Breast epithelium (tissue), 4 donors: ENCODE measurements at regions not wholly inside any gene's neighbourhood (a gene's known extent, or its start where the extent isn't known, plus 50 kb on each side); places are given as distances from the start of the nearest gene placed in this dataset.

Experiments
- DNase-seq, 2 donors: peaks; one replicate each; pipeline ENCODE4 v3.0.0-alpha.2; 2019; ENCODE audit warnings: low spot score in 2 of 2
- H3K27ac ChIP-seq, 2 donors: fragments of 200-600 bp; sonication (generic) in 1 of 2; one replicate each; pipeline ENCODE4 v1.5.1; 2016 to 2019; ENCODE audit warnings: mild to moderate bottlenecking in 1 of 2
- H3K27me3 ChIP-seq, 2 donors: fragments of 200-600 bp; sonication (generic) in 1 of 2; one replicate each; pipeline versions ENCODE4 v1.5.1 to v1.6.0; 2017 to 2019; ENCODE audit warnings: control low read depth in 1 of 2, mild to moderate bottlenecking in 1 of 2
- H3K36me3 ChIP-seq: fragments of 200-600 bp; one replicate; pipeline ENCODE4 v1.5.1; 2019
- H3K4me1 ChIP-seq, 2 donors: fragments of 200-600 bp; sonication (generic); one replicate each; pipeline ENCODE4 v1.5.1; 2016 to 2019; ENCODE audit warnings: control low read depth in 1 of 2
- H3K4me3 ChIP-seq, 3 donors: fragments of 200-600 bp; sonication (generic); 1 replicate in 2 of 3; 2 replicates in 1 of 3; pipeline ENCODE4 v1.5.1; 2016 to 2019; ENCODE audit warnings: mild to moderate bottlenecking in 3 of 3, moderate library complexity in 2 of 3
- H3K9me3 ChIP-seq, 2 donors: fragments of 200-600 bp; sonication (generic) in 1 of 2; one replicate each; pipeline ENCODE4 v1.5.1; 2016 to 2019; ENCODE audit warnings: control low read depth in 1 of 2
- CTCF ChIP-seq, 3 donors: fragments of 450-650 bp; IDR thresholded peaks; one replicate each; pipeline ENCODE4 v1.5.1; 2016 to 2017; ENCODE audit warnings: antibody characterized with exemption in 3 of 3, mild to moderate bottlenecking in 3 of 3, moderate library complexity in 3 of 3
- POLR2A ChIP-seq: fragments of 450-650 bp; IDR thresholded peaks from one replicate; pipeline ENCODE4 v1.6.1; 2016; ENCODE audit warnings: antibody characterized with exemption, mild to moderate bottlenecking, moderate library complexity
- POLR2AphosphoS5 ChIP-seq, 3 donors: sonication (generic); formaldehyde crosslinking; IDR thresholded peaks; one replicate each; pipeline ENCODE4 v1.6.1; 2017; ENCODE audit warnings: antibody characterized with exemption in 3 of 3
- intact Hi-C: fragments of 100-400 bp; cut with DNase I; formaldehyde crosslinking; loops from one replicate; pipeline ENCODE4 v1.15.1; 2023; ENCODE audit warnings: low total_unique reads

DNA sequence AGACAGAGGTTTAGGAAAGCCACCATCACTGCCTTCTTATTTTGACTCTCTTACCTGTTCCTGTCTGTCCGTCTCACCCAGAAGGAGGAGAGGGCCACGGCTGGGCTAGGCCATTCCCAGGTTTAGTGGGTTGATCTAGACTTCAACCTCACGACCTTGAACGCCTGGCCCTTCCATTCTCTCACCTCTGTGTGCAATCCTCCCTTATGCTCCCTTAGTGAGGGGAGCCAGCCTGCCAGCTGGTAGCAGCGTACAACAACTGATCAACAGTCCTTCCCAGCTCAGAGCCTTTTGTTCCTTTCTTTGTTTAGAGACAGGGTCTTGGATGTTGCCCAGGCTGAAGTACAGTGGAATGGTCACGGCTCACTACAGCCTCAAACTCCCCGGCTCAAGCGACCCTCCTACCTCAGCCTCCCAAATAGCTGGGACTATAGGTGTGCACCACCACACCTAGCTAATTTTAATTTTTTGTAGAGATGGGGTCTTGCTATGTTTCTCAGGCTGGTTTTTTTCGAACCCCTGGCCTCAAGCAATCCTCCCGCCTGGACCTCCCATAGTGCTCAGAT is 123.9 kb downstream of the ZNF664 start:
- H3K4me3 ChIP-seq: no peak overlapping the region
- no peak for DNase-seq
- H3K27me3 ChIP-seq: no peaks in the 10 kb centered on the region
- no peaks in the 10 kb centered on the region for H3K4me1 ChIP-seq
- peak overlapping the region; percentile 19 to 57 for H3K27ac ChIP-seq
- H3K36me3 ChIP-seq: no peaks in the 10 kb centered on the region
- TF ChIP-seq POLR2A (no peak), POLR2AphosphoS5 (IDR thresholded peaks at IDR 0.05) (no peak), CTCF (IDR thresholded peaks at IDR 0.05) (no peak)
- intact Hi-C loops: no loop called here
- no peaks in the 10 kb centered on the region for H3K9me3 ChIP-seq

GRCh38 chr12:124097701-124098100 is 124.7 kb downstream of the ZNF664 start:
- H3K4me3 ChIP-seq: peak overlapping the region in 1 of 3 donors; percentile 4
- H3K4me1 ChIP-seq: no peaks in the 10 kb centered on the region
- no peak for TF ChIP-seq POLR2A
- no peak for TF ChIP-seq CTCF (IDR thresholded peaks at IDR 0.05)
- TF ChIP-seq POLR2AphosphoS5 (IDR thresholded peaks at IDR 0.05): no peak
- intact Hi-C loops: no loop called here
- H3K27me3 ChIP-seq: no peaks in the 10 kb centered on the region
- H3K36me3 ChIP-seq: no peaks in the 10 kb centered on the region
- H3K9me3 ChIP-seq: no peaks in the 10 kb centered on the region
- DNase-seq: peak in 1 of 2 donors; percentile 33
- peak overlapping the region; percentile 19 to 57 for H3K27ac ChIP-seq

GRCh38 chr12:124098101-124098757 is 125.2 kb downstream of the ZNF664 start:
- Histone ChIP-seq H3K9me3 (no peaks in the 10 kb centered on the region), H3K36me3 (no peaks in the 10 kb centered on the region), H3K27ac (peak overlapping the region in 1 of 2 donors; percentile 57), H3K4me1 (no peaks in the 10 kb centered on the region), H3K4me3 (peak overlapping the region in 1 of 3 donors; percentile 4), H3K27me3 (no peaks in the 10 kb centered on the region)
- intact Hi-C loops: no loop called here
- no peak for TF ChIP-seq CTCF (IDR thresholded peaks at IDR 0.05)
- no peak for TF ChIP-seq POLR2A
- TF ChIP-seq POLR2AphosphoS5 (IDR thresholded peaks at IDR 0.05): no peak
- DNase-seq: no peak

DNA sequence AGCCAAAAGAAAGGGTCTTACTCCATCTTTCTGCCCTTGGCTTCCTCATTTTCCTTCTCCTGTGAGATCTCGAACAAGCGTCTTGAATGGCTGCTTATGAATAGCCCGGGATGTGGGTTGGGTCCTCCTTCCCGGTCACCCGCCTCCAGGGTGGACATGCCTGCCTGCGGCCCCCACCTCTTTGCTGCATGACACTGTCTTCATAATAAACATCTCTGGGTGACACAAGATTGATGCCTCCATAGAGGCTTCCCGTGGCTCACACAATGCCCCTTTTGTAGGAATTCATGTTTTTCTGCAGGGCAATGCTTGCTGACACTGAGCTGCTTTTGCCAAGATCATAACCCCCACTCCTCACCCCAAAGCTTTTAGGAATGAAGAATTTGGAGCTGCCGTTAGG is 125.9 kb downstream of the ZNF664 start:
- Histone ChIP-seq H3K36me3 (no peaks in the 10 kb centered on the region), H3K27me3 (no peaks in the 10 kb centered on the region), H3K27ac (peak overlapping the region in 1 of 2 donors; percentile 22), H3K9me3 (no peaks in the 10 kb centered on the region), H3K4me1 (no peaks in the 10 kb centered on the region), H3K4me3 (no peak overlapping the region)
- intact Hi-C loops: no loop called here
- TF ChIP-seq CTCF (IDR thresholded peaks at IDR 0.05) (no peak), POLR2A (no peak), POLR2AphosphoS5 (IDR thresholded peaks at IDR 0.05) (no peak)
- DNase-seq: no peak

DNA sequence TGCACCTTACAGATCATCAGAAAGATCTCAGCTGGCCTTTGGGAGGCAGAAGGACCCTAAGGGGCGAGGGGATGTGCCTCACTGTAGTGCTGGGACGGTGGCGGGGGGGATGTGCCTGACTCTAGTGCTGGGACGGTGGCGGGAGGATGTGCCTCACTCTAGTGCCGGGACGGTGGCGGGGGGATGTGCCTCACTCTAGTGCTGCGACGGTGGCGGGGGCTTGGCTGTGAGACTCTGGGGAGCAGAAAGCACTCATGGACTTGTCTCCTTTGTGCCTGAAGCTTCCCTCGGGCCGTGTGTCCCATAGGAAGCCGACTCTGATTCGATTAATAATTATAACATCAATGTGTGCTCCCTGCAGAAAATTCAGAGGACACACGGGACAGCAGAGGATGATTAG is 126.6 kb downstream of the ZNF664 start:
- no peak overlapping the region for H3K27ac ChIP-seq
- H3K36me3 ChIP-seq: no peaks in the 10 kb centered on the region
- H3K4me1 ChIP-seq: no peaks in the 10 kb centered on the region
- intact Hi-C loops: no loop called here
- H3K9me3 ChIP-seq: no peaks in the 10 kb centered on the region
- no peak overlapping the region for H3K4me3 ChIP-seq
- no peak for DNase-seq
- no peaks in the 10 kb centered on the region for H3K27me3 ChIP-seq
- TF ChIP-seq POLR2A: no peak
- TF ChIP-seq POLR2AphosphoS5 (IDR thresholded peaks at IDR 0.05): no peak
- no peak for TF ChIP-seq CTCF (IDR thresholded peaks at IDR 0.05)
